Activated CD4-positive, alpha-beta T cell treated with anti-CD3 and anti-CD28 coated beads for 4 hours (primary cell): ENCODE measurements at regions not wholly inside any gene's neighbourhood (a gene's known extent, or its start where the extent isn't known, plus 50 kb on each side); places are given as distances from the start of the nearest gene placed in this dataset.
"Not testable (repeated sequence)": the region's sequence is repeated elsewhere in the genome, so short reads cannot be mapped to it uniquely, and the experiment has no call there.

ENCODE experiments used
- DNase-seq, 2 donors: peaks; one replicate each; pipeline ENCODE4 v3.0.0-alpha.2; 2020

DNA sequence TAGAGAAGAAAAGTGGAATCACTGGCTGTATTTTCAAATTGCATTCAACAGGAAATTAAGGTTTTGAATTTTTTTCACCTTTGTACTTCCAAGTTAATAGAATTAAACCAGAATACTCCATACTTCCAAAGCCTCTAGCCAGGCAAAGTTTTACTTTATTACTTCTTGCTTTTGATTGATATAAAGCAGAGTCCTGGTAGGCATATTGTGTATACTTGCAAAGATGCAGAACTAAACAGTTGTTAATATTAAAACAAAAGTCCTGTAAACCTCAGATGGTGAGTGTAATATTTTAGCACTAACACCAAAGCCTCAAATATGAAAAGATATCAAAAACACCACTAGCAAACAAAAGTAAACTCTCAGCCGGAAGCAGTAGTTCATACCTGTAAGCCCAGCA, 107.2 kb upstream of the C2CD4B start:
- DNase-seq, result no peak

GRCh38 chr15:62275831-62276230, 110.7 kb upstream of the C2CD4B start:
- no peak for DNase-seq

- no peak for DNase-seq
Observed at GRCh38 chr15:62277816-62278394, 112.8 kb upstream of the C2CD4B start.

GRCh38 chr15:62278534-62278933, 113.4 kb upstream of the C2CD4B start:
- DNase-seq, result no peak

GRCh38 chr15:62279041-62279440, 114.0 kb upstream of the C2CD4B start:
- DNase-seq, result no peak

DNA sequence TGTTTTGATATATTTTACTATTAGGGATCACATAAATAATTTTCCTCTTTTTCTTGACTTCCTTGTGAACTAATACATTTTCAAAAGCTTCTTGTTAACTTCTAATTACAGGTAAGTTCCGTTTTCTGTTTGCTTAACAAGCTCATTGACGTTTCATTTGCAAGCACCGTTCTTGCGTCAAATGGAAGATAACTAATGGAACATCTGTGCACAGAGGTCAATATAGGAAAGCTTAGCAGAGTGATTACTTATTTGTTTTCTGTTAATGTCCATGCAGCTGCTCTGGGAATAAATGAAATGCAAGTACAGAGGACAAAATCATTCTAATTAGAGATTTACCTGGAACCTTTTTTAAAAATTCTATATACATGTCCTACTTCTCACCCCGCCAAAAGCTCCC, 115.5 kb upstream of the C2CD4B start:
- DNase-seq, result no peak

DNA sequence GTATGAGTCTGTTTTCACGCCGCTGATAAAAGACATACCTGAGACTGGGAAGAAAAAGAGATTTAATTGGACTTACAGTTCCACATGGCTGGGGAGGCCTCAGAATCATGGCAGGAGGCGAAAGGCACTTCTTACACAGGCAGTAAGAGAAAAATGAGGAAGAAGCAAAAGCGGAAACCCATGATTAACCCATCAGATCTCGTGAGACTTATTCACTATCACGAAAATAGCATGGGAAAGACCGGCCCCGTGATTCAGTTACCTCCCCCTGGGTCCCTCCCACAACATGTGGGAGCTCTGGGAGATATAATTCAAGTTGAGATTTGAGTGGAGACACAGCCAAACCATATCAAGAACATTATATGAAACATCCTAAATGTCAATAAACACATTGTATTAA, 116.7 kb upstream of the C2CD4B start:
- DNase-seq, result not testable (repeated sequence)

DNA sequence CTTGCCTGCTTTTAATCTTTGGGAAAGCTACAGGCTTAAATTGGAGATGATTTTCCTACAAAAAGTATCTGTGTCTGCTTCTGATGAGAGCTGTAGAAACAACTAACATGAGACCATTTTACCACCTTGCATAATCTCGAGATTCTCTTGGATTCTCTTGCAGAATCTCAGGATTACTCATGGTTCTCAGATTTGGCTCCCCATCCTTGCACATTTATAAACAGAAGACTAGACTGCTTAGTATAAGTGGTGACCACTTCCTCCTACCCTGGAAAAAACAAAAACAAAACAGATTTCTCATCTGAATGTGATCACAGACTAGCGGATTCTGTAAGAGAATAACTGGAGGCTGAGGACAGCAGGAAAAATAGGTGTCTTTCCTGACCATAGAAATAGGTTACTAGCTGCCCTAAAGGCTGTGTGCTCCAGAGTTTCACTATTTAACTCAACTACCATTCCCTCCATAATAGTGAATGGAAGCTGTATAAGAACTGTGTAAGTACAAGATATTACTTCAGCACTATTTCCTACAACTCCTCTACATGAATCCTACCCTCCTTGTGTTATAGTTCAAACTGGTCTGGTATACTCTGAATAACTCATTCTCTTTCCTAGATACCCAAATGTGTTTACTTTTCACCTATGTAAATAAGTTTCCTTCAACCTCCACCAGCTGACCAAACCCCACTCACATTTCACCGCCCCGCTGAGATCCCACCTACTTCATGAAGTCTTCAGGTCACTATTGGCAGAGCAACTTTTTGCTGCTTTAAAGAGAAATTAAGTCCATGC, 122.2 kb upstream of the C2CD4B start:
- DNase-seq, result no peak

- DNase-seq, result no peak
Observed at GRCh38 chr15:62288361-62289017, 123.4 kb upstream of the C2CD4B start.

DNA sequence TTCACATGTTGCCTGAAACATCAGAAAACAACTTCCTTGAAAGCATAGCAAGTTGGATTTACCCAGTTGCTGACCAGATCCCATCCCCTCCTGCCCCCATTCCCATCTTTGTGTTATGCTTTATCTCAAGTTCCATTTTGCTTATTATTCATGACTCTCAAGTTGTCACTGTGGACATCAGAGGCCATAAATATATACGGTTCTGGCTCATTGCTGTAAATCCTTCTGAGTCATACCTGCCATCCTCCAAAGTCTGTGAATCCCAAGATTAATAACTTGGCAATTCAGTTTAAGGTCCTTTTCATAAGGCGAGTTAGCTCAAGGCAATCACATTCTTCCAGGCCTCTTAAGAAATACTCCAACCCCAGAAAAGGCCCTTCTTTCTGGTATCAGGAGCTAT, 126.2 kb upstream of the C2CD4B start:
- no peak for DNase-seq

GRCh38 chr15:62296756-62297507, 131.8 kb upstream of the C2CD4B start:
- DNase-seq, result no peak

- no peak for DNase-seq
Observed at GRCh38 chr15:62297522-62297921, 132.4 kb upstream of the C2CD4B start.

GRCh38 chr15:62297933-62298332, 132.8 kb upstream of the C2CD4B start:
- no peak for DNase-seq

- DNase-seq, result no peak
Observed at GRCh38 chr15:62298811-62299210, 133.7 kb upstream of the C2CD4B start.

- DNase-seq, result no peak
Observed at GRCh38 chr15:62299541-62299940, 134.5 kb upstream of the C2CD4B start.

DNA sequence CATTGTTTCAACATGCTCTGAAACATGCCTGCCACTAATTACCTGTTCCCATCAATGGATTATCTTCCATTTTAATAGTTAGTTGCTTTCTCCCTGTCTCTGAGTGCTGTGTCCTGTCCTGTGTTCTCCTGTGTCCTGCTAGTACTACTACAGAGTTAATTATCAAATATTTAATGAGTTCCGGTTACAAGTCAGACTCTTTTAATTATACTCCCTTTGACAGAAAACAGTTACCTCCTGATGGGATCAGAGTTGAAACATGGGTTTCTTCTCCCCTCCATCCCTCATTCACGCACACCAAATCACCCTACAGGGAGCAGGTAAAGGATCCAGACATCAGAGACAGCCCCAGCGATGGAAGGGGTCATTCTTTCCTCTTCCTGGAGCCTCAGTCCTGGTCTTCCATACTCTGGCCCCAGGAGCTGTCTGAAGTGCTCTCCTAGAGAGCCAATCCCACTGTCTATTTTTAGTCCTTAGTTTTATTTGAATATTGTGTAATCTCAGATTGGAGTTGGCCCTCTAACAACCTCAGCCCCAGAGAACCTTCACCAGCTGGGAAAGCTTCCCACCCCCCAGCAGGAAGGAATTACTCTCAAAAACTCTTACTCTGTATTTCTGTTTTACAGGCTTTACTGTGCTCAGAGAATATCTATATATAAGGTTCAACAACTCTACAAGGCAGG, 137.0 kb upstream of the C2CD4B start:
- DNase-seq, result no peak

DNA sequence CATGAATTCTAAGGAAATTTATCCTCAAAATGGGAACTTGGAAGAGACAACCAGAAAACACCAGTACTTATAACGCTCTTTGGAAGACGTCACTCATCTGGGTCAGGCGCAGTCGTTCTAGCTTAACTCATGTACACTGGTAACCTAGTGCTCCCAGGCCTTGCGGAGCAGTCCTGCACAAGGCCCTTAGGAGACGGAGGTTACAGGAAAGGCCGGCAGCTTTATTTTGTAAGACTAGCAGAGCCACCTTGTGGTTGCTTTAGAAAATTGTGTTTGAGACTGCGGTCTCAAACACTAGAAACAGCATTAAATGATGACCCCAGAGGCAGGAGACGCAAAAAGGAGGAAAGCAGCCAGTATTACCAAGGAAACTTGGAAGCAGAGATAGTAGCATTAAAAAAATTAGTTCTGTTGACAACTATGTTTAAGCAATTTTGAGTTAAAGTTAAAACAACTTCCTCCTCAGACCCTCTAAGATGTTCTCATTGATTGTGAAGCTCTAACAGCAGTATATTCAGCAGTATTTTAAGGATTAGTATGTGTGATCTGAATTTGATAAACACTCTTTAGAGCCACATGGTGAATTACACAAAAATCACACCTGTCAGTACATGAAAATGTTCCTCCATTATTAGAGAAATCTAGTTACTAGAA, 141.9 kb upstream of the C2CD4B start:
- DNase-seq, result no peak

DNA sequence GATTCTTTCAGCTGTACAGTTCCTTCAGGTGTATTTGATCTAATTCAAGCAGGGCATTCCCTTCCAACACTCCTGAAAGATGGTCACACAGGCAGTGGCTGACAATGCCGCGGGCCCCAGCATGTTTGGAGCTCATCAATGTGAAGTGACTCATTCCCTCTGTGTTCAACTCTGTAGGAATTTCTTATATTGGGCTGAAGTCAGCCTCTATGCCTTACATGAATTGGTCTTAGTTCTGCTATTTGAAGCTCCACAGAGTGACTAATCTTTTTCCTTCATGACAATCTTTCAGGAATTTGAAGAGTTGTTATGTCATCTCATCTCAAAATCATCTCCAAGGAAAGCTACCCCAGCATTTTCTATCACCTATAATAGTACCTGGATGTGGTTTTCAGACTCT, 142.5 kb upstream of the C2CD4B start:
- DNase-seq, result no peak

DNA sequence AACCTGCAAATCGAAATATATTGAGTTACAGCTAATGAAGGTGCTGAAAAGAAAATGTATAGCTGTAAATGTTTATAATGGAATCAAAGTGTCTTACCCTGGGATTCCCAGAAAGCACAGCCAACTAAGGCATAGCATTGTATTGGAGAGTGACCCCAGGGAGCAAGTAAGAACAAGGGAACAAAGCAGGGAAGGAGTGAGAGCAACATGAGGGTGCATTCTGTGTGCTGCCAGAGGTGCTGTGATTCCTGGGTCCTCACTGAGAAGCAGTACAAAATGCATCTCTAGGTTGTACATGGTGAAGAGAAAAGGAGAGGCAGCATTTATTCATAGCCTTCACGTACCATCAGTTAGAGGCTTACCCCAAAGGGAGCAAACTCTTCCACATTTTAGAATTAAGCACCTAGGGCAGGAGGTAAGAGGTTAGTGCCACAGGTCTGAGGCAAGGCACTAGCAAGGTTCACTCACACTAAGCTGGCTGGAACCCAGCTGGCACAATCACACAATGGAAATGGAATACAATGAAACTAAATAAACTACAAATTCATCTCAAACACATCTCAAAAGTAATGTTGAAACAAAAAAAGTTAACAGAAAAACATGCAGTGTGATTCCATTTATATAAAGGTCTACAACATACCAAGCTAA, 151.5 kb upstream of the C2CD4B start:
- no peak for DNase-seq

DNA sequence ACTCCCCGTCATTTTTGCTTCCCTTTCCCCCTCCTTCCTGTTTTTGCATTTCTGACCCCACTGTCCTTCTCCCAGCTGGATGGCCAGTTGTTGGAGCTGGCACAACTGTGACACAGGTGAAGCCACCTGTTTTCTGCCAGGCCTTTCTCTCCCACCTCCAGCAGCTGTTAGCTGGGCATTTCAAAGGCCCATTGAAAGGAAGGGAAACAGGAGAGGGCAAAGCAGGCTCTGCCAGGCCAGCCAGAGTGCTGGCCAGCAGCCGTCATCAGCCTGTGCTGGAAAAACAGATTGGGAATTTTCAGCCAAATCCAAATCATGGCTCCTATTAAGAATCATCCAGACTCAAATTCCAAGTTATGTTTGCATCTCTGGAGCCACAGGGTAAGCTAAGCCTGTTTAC, 155.2 kb upstream of the C2CD4B start:
- no peak for DNase-seq

- DNase-seq, result no peak
Observed at GRCh38 chr15:62323353-62323890, 158.3 kb upstream of the C2CD4B start.

DNA sequence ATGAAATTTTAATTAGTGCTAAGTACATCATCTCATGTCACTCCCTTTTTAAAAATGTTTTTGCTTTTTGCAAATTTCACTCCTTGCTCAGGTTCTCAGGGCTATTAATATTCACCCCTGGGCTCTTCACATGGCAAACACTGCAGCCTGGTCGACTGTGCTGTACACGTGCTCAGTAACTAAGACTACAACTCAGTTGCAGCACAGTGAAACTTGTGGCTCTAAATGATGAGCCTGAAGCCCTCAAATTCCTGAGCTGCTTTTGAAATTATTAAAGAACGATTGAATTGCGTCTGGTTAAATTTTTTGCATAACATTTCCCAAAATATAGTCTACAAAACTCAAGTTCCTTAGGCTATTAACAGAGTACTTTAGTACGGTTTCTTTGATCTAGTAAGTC, 159.3 kb upstream of the C2CD4B start:
- no peak for DNase-seq
